8988T (cell line): ENCODE measurements at regions not wholly inside any gene's neighbourhood (a gene's known extent, or its start where the extent isn't known, plus 50 kb on each side); places are given as distances from the start of the nearest gene placed in this dataset.
A peak's percentile ranks its signal among the peaks of the same experiment; 100 is the strongest.

ENCODE experiments used
- DNase-seq: peaks from one replicate; pipeline ENCODE4 v3.0.0; 2011

- DNase-seq: no peak
Observed at GRCh38 chr20:46811224-46812084, 83.2 kb upstream of the EYA2 start.

DNA sequence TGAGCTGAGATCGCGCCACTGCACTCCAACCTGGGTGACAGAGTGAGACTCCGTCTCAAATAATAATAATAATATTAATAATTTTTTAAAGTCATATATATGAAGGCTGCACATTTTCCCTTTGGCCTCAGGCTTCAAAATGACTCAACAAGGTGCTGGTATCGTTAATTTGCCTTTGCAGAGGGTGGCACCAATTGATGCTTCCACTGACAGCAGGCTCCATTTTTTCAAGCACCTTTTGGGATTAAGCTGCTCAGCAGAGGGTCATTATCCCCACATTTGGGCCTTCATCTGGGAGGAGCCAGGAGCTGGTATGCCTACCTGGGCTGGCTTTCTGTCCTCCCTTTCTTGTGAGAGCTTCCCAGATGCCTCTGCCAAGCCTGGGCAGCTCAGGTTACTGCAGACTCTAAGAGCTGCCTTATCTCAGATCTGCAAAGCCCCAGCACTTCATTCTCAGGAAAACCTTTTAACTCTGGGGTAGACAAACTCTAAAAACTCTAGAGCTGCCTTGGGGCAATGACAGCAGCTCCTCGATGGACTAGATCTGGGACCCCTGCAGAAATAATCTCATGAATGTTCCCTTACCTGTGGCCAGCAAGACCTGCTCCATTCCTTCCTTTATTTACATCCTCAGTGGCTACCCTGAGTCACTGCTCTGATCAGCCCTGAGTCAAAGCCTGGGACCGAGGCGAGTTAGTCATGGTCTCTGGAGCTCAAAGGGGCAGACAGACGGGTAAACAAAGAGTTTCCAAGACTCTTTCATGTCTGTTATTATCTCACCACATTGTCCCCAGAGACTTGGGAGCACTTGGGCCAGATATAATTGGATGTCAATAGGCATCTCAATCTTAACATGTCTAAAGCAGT, 80.0 kb upstream of the EYA2 start:
- peak; percentile 82 for DNase-seq

- DNase-seq: no peak
Observed at GRCh38 chr20:46816097-46816496, 78.5 kb upstream of the EYA2 start.

- DNase-seq: no peak
Observed at GRCh38 chr20:46816886-46817638, 77.6 kb upstream of the EYA2 start.

GRCh38 chr20:46820682-46821081, 74.0 kb upstream of the EYA2 start:
- no peak for DNase-seq

DNA sequence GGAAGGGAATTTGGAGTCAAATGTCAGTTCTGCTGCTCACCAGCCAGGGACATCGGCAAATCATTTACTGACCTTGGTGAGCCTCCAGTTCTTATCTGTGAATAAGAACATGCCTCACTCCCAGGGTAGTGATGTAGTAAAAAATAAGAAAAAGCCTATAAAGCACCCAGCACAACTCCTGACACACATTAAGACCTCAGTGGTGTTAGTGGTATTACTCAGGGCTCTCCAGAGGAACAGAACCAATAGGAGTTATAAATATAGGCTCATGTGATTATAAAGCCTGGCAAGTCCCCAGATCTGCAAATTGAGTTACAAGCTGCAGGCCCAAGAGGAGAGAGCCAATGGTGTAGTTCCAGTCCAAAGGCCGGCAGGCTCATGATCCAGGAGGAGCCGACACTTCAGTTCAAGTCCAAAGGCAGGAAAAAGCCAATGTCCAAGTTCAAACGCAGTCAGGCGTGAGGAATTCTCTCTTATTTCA, 71.3 kb upstream of the EYA2 start:
- DNase-seq: no peak

- no peak for DNase-seq
Observed at GRCh38 chr20:46823753-46824152, 70.9 kb upstream of the EYA2 start.

GRCh38 chr20:46826343-46826984, 68.2 kb upstream of the EYA2 start:
- no peak for DNase-seq

- DNase-seq: no peak
Observed at GRCh38 chr20:46827718-46828458, 66.8 kb upstream of the EYA2 start.

DNA sequence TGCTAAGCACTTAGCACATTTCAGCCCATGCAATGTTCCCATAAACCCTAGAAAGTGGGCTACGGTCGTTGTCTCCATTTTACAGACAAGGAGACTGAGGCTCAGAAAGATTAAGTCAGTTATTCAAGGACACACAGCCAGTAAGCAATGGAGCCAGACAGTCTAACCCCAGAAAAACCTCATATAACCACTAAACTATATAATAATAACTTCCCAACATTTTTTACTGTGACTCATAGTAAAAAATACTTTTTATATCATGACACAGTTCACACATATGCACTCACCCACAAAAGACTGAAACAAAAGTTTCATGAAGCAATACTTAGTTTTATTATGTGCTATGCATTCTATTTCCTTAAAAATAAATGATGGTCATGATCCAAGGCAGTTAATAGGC, 66.2 kb upstream of the EYA2 start:
- no peak for DNase-seq

- DNase-seq: no peak
Observed at GRCh38 chr20:46830886-46831632, 63.6 kb upstream of the EYA2 start.

- DNase-seq: no peak
Observed at GRCh38 chr20:46831633-46832011, 63.0 kb upstream of the EYA2 start.

DNA sequence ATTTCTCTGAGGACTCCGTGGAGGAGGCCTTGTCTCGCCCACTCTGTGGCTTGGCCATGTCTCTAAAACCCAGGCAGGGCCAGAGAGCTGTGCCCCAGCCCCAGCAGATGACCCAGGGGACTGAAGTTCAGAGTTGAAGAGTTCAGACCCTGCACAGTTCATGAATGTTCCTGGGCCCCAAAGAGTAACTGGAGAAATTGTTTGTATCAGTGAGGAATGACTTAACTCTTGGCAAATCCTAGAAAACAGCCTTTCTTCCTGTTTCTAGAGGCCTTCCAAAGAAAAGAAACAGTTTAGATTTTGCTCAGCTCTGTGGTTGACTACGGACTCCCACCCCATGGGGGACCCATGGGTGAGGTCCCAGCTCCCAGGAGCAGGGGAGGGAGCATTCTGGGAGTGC, 62.1 kb upstream of the EYA2 start:
- DNase-seq: no peak

GRCh38 chr20:46833360-46833759, 61.3 kb upstream of the EYA2 start:
- DNase-seq: no peak

DNA sequence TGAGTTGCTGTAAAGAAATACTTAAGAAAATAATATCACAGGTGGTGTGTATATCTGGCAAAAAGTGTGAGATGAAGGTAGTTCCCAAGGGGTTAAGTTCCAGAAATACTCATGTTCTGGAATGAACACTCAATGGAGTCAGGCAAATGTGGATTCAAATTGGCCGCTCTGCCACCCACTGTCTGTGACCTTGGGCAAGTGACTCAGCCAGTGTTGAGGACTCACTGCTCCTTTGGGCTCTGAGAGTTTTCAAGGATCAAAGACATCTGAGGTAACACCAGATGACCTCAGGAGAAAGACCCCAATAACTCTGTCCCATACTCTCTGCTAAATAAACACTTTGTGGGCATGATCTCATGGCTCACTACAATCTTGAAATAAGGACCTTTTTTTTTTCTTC, 59.2 kb upstream of the EYA2 start:
- no peak for DNase-seq

DNA sequence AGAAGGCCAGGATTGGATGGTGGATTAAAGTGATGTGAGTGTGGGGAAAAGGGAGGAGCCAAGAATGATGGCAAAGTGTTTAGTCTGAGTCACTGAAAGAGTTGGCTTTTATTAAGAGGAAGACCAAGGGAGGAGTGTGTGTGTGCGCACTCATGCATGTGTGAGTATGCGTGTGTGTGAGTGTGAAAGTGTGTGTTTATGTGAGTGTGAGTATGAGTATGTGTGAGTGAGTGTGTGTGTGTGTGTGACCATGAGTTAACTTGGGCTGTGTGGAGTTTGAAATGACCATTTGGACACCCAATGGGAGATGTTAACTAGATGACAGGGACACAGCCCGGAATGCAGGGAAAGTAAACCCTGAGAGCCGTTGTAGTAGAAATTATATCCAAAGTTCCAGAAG, 57.6 kb upstream of the EYA2 start:
- no peak for DNase-seq

- DNase-seq: no peak
Observed at GRCh38 chr20:46838011-46838410, 56.6 kb upstream of the EYA2 start.

GRCh38 chr20:46840054-46840729, 54.5 kb upstream of the EYA2 start:
- no peak for DNase-seq
